Naive thymus-derived CD8-positive, alpha-beta T cell (primary cell): ENCODE measurements at regions not wholly inside any gene's neighbourhood (a gene's known extent, or its start where the extent isn't known, plus 50 kb on each side); places are given as distances from the start of the nearest gene placed in this dataset.
"Not testable (repeated sequence)": the region's sequence is repeated elsewhere in the genome, so short reads cannot be mapped to it uniquely, and the experiment has no call there.

ENCODE experiments used
- ATAC-seq, 2 donors: fragments of 150-1000 bp; cut with Tn5 transposase in 1 of 2; sonication (Bioruptor Pico), chemical (Tn5 transposase) in 1 of 2; 1 replicate in 1 of 2; 2 replicates in 1 of 2; pipeline ENCODE4 v1.10.0; 2021; ENCODE audit warnings: mild to moderate bottlenecking in 2 of 2, moderate library complexity in 2 of 2
- POLR2A ChIA-PET: fragments of 350-600 bp; sonication (Branson Sonifier 250); formaldehyde crosslinking; loops from one replicate; lab custom pipeline; 2021; ENCODE audit warnings: antibody characterized with exemption; lab: Charles Lee
- DNase-seq, 10 donors: peaks; one replicate each; pipeline versions ENCODE4 v3.0.0 to v3.0.0-alpha.2; 2020 to 2022
- H3K27ac Mint-ChIP-seq, 10 donors: one replicate each; pipeline ENCODE4 v1.8.0; 2020 to 2022; ENCODE audit warnings: mild to moderate bottlenecking in 10 of 10, mixed read lengths in 10 of 10, moderate library complexity in 4 of 10, inconsistent platforms in 1 of 10
- H3K27me3 Mint-ChIP-seq, 5 donors: one replicate each; pipeline ENCODE4 v1.8.0; 2021 to 2022; ENCODE audit warnings: mixed read lengths in 5 of 5
- H3K36me3 Mint-ChIP-seq, 3 donors: one replicate each; pipeline ENCODE4 v1.8.0; 2020 to 2022; ENCODE audit warnings: mixed read lengths in 3 of 3, mild to moderate bottlenecking in 2 of 3, inconsistent platforms in 1 of 3
- H3K4me1 Mint-ChIP-seq, 4 donors: one replicate each; pipeline ENCODE4 v1.8.0; 2021 to 2022; ENCODE audit warnings: mixed read lengths in 4 of 4
- H3K4me3 Mint-ChIP-seq, 10 donors: one replicate each; pipeline ENCODE4 v1.8.0; 2020 to 2022; ENCODE audit warnings: mild to moderate bottlenecking in 10 of 10, mixed read lengths in 10 of 10, moderate library complexity in 6 of 10, inconsistent platforms in 1 of 10
- H3K9me3 Mint-ChIP-seq, 9 donors: one replicate each; pipeline ENCODE4 v1.8.0; 2020 to 2022; ENCODE audit warnings: mixed read lengths in 9 of 9, mild to moderate bottlenecking in 3 of 9, inconsistent platforms in 1 of 9, moderate library complexity in 1 of 9

DNA sequence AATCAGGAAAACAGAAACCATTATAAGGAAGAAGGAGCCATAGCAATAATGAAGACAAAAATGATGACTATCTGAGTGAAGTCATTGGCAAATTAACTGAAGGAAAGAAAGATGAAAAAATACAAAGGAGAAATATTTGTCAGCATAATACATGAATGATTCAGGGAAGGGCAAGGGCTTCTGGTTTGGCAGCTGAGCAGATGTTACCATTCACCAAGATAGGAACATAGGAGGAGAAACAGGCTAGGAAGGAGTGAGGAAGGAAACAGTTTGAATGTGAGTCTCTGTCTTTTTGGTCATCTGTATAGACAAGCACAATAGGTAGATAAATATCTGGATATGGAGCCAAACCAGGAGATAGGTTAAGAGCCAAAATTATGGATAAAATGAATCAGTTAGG is 296.0 kb downstream of the ISL1 start:
- Mint-ChIP-seq H3K4me3 (no peak overlapping the region), H3K4me1 (no peaks in the 10 kb centered on the region), H3K36me3 (no peaks in the 10 kb centered on the region), H3K9me3 (peaks cover 0 to 22% (median 5%) of the 10 kb centered on the region in 9 donors), H3K27me3 (no peaks in the 10 kb centered on the region), H3K27ac (no peak overlapping the region)
- DNase-seq (no peak), ATAC-seq (no peak)
- POLR2A ChIA-PET = no interaction called here

DNA sequence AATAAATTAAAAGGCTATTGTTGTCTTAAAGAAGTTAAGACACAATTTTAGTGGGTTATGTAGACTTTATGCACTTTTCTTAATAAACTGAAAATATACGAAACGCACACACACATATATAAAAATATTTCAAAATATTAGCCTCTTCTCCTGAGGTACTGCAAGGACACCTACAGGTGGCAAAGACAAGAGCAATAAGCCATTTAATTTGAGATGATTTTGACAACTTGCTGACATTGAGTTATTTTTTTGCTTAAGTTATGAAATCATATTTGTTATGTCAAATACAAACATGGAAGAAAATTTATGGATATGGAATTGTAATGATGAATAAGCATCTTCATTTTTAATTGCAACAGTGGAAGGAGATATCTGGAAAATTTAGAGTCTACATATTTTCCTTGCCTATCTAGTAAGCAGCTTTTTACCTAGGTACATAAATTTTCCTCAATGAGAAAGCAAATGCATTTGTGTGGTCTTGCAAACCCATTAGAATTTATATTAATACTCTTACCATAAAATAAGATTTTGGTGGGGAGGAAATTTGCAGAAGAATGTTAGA is 301.6 kb downstream of the ISL1 start:
- H3K27me3 Mint-ChIP-seq = no peaks in the 10 kb centered on the region
- POLR2A ChIA-PET = no interaction called here
- no peak for ATAC-seq
- no peak for DNase-seq
- no peaks in the 10 kb centered on the region for H3K4me1 Mint-ChIP-seq
- H3K4me3 Mint-ChIP-seq = no peak overlapping the region
- H3K9me3 Mint-ChIP-seq = peaks cover 0 to 15% (median 2%) of the 10 kb centered on the region in 9 donors
- no peak overlapping the region for H3K27ac Mint-ChIP-seq
- H3K36me3 Mint-ChIP-seq = no peaks in the 10 kb centered on the region

DNA sequence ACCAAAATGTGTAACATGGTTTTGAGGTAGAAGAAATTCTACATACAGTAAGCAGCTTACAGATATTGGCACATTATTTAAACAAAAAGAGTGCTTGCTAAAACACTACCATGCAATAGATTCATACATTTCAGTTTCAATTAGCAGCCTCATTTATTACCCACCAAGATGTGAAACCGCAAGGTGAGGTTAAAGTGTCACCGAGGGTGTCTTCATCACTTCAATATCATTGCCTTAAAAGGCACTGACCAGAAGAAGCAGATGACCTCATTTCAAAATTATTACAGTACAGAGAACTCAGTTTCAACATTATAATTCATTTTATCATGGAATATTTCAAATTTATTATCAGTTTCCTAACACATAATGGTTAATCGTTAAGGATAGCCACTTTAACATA is 302.2 kb downstream of the ISL1 start:
- Mint-ChIP-seq H3K4me1 (no peaks in the 10 kb centered on the region), H3K9me3 (peaks cover 0 to 15% (median under 1%) of the 10 kb centered on the region in 9 donors), H3K27me3 (no peaks in the 10 kb centered on the region), H3K4me3 (no peak overlapping the region), H3K27ac (no peak overlapping the region), H3K36me3 (no peaks in the 10 kb centered on the region)
- ATAC-seq = no peak
- POLR2A ChIA-PET = no interaction called here
- no peak for DNase-seq

DNA sequence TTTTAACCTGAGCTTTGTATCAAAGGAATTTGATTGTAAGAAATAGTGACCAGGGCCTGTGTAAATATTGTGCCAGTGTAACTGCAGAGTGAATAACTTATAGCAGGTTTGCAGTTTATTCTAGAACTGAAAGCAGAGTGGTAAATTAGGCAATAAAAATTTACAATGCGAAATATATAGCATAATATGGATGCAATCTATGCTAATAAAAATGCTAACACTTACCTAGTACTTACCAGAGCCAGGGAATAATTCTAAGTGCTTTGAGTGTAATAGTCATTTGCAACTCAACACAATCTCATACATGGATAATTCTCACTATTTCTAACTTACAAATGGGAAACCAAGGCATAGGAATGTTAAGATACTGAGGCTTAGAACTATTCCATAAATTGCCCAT is 303.4 kb downstream of the ISL1 start:
- DNase-seq (no peak), ATAC-seq (no peak)
- Mint-ChIP-seq H3K36me3 (no peaks in the 10 kb centered on the region), H3K27ac (no peak overlapping the region), H3K4me1 (no peaks in the 10 kb centered on the region), H3K9me3 (peaks cover 0 to 14% (median 1%) of the 10 kb centered on the region in 9 donors), H3K27me3 (no peaks in the 10 kb centered on the region), H3K4me3 (no peak overlapping the region)
- POLR2A ChIA-PET = no interaction called here

DNA sequence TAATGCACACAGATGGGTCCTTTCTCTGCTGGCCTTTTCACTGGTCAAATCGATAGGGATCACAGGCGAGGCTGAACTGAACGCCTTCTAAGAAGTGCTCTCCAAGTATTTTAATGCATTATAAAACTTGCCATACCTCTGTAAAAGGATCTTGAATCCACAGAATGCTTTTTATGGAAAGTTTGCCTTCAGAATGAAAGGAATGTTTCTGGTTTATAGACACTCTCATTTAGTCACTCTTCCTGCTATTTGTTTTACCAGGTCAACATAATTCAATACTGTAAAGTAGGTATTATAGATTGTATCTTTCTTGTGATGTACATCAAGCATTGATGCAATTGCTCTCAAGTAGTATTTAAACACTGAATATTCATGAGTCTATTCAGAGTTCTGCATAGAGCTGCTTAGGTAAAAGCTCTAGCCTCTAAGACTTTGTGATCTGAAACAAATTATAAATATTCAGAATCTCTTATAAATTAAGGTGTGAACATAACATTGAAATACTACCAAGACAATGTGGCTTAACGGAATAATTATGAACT is 308.4 kb downstream of the ISL1 start:
- POLR2A ChIA-PET = no interaction called here
- H3K36me3 Mint-ChIP-seq = no peaks in the 10 kb centered on the region
- H3K4me1 Mint-ChIP-seq = no peaks in the 10 kb centered on the region
- no peaks in the 10 kb centered on the region for H3K27me3 Mint-ChIP-seq
- DNase-seq = no peak
- H3K9me3 Mint-ChIP-seq = peaks cover 2 to 35% (median 20%) of the 10 kb centered on the region in 9 donors
- no peak overlapping the region for H3K27ac Mint-ChIP-seq
- no peak for ATAC-seq
- H3K4me3 Mint-ChIP-seq = no peak overlapping the region

DNA sequence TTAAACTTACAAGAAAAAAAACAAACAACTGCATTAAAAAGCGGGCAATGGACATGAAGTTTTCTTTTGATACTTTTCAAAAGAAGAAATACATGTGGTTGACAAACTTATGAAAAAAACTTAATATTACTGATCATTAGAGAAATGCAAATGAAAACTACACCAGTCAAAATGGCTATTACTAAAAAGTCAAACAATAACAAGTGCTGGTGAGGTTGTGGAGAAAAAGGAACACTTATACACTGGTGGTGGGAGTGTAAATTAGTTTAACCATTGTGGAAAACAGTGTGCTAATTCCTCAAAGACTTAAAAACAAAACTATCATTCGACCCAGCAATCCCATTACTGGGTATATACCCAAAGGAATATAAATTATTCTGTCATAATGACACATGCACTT is 311.6 kb downstream of the ISL1 start:
- H3K27ac Mint-ChIP-seq = no peak overlapping the region
- H3K27me3 Mint-ChIP-seq = no peaks in the 10 kb centered on the region
- ATAC-seq (no peak), DNase-seq (no peak)
- no peaks in the 10 kb centered on the region for H3K4me1 Mint-ChIP-seq
- no peak overlapping the region for H3K4me3 Mint-ChIP-seq
- POLR2A ChIA-PET = no interaction called here
- H3K36me3 Mint-ChIP-seq = no peaks in the 10 kb centered on the region
- peaks cover 6 to 48% (median 21%) of the 10 kb centered on the region in 9 donors for H3K9me3 Mint-ChIP-seq

DNA sequence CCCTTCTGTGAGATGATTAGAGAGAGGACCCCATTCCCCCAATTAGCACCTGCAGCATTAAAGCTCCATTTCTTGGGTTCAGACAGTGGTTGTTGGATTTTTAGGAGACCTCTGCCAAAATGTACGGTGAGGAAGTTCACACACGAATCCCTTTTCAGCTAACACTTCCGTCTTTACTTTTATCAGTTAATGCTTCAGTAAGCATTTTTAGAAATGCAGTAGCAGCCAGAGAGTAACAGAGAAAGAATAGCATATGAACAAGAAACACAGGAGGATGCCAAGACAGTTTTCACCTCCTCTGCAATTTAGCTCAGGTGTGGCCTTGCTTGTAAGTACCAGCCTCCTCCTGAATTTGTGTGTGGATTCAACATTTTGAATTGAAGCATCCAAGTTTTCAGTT is 312.9 kb downstream of the ISL1 start:
- DNase-seq (no peak), ATAC-seq (no peak)
- H3K4me3 Mint-ChIP-seq = no peak overlapping the region
- no peaks in the 10 kb centered on the region for H3K4me1 Mint-ChIP-seq
- POLR2A ChIA-PET = no interaction called here
- H3K9me3 Mint-ChIP-seq = peaks cover 10 to 54% (median 25%) of the 10 kb centered on the region in 9 donors
- no peaks in the 10 kb centered on the region for H3K27me3 Mint-ChIP-seq
- no peak overlapping the region for H3K27ac Mint-ChIP-seq
- no peaks in the 10 kb centered on the region for H3K36me3 Mint-ChIP-seq

DNA sequence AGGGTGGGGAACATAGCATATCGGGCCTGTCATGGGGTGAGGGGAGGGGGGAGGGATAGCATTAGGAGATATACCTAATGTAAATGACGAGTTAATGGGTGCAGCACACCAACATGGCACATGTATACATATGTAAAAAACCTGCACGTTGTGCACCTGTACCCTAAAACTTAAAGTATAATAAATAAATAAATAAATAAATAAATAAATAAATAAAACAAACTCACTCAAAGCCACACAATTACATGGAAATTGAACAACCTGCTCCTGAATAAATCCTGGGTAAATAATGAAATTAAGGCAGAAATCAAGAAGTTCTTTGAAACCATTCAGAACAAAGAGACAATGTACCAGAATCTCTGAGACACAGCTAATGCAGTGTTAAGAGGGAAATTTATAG is 318.8 kb downstream of the ISL1 start:
- H3K27ac Mint-ChIP-seq, H3K4me3 Mint-ChIP-seq, DNase-seq, H3K36me3 Mint-ChIP-seq, POLR2A ChIA-PET, ATAC-seq, H3K27me3 Mint-ChIP-seq, H3K4me1 Mint-ChIP-seq: not testable (repeated sequence)
- H3K9me3 Mint-ChIP-seq = peaks cover 0 to 35% (median 17%) of the 10 kb centered on the region in 9 donors

DNA sequence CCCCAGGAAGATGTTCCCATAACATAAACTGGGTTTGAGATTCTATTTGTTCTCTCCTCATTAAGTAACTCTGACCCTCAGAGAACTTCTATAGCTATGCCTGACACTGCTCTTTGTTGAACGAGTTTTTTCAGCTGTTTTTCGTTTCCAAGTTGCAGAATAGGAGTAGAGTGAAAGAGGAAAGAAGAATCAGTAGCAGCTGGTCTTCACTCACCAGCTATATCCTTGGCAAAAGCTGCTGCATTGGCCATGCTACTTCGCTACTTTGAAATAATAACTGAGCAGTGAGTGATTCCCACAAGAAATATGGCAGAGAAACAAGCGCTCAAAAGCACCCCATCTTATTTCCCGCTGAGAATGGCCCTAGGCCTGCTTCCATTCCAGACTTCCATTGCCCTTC is 329.0 kb downstream of the ISL1 start:
- Mint-ChIP-seq H3K36me3 (no peaks in the 10 kb centered on the region), H3K4me1 (no peaks in the 10 kb centered on the region), H3K27me3 (no peaks in the 10 kb centered on the region), H3K4me3 (no peak overlapping the region), H3K9me3 (peaks cover 0 to 39% (median 12%) of the 10 kb centered on the region in 9 donors), H3K27ac (no peak overlapping the region)
- ATAC-seq (no peak), DNase-seq (no peak)
- POLR2A ChIA-PET = no interaction called here

DNA sequence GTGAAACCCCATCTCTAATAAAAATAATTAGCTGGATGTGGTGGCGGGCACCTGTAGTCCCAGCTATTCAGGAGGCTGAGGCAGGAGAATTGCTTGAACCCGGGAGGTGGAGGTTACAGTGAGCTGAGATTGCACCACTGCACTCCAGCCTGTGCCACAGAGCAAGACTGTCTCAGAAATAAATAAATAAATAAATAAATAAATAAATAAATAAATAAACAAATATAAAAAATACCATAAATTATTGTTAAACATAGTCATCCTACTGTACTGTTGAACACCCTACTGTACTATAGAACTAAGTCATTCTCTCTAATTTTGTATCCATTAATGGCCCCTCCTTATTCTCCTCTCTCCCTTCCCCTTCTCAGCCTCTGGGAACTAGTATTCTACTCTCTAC is 332.2 kb downstream of the ISL1 start:
- DNase-seq, POLR2A ChIA-PET, H3K27ac Mint-ChIP-seq, H3K4me3 Mint-ChIP-seq, H3K36me3 Mint-ChIP-seq, H3K27me3 Mint-ChIP-seq, ATAC-seq, H3K4me1 Mint-ChIP-seq: not testable (repeated sequence)
- peaks cover 2 to 31% (median 13%) of the 10 kb centered on the region in 9 donors for H3K9me3 Mint-ChIP-seq

DNA sequence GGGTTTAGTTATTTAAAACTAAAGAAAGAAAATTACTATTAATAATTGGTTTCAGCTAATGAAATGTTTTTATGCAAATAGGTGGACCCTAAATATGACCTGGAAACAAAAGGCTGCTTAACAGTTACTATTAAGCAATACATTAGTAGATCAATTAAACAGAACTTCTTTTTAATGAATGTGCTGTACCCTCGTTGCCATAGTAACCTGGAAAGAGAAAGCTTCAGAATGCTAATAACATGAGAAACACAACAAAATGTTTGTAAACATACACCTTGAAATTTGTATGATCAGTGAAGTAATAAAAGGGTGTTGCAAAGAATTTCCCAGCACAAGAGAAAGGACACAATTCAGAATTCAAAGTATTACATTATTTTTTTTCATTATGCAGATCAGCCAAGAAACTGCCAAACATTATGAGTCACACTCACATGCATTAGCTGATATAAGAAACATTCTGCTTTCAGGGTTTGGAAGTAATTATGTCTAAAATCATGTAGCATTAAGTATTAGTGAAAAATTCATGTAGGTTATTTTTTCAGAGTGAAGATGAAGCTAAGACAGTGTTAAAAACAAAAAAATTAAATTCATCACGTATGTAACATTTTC is 348.3 kb downstream of the ISL1 start:
- no peak overlapping the region for H3K4me3 Mint-ChIP-seq
- no peaks in the 10 kb centered on the region for H3K27me3 Mint-ChIP-seq
- no peaks in the 10 kb centered on the region for H3K36me3 Mint-ChIP-seq
- H3K9me3 Mint-ChIP-seq = peaks cover 5 to 34% (median 13%) of the 10 kb centered on the region in 9 donors
- ATAC-seq = no peak
- H3K4me1 Mint-ChIP-seq = no peaks in the 10 kb centered on the region
- no peak overlapping the region for H3K27ac Mint-ChIP-seq
- POLR2A ChIA-PET = no interaction called here
- no peak for DNase-seq

DNA sequence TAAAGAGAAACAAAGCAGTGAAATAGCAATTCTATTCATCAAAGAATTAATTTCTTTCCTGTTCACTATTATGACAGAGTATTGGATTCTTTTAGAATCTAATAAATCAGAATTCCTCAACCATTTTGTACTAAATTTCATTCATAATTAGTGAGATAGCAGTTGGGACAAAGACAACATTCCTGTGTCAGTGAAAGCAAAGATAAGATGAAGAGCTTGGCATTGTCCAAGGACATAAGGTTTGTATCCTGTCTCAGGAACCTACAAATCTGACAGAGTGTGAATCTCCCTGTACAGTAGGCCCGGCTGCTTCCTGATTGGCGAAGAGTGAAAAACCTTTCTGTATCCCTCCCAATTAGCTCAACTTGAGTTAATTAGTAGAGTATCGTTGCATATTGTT is 349.1 kb downstream of the ISL1 start:
- H3K27ac Mint-ChIP-seq = no peak overlapping the region
- H3K36me3 Mint-ChIP-seq = no peaks in the 10 kb centered on the region
- peaks cover 3 to 27% (median 14%) of the 10 kb centered on the region in 9 donors for H3K9me3 Mint-ChIP-seq
- ATAC-seq (no peak), DNase-seq (no peak)
- H3K27me3 Mint-ChIP-seq = no peaks in the 10 kb centered on the region
- no peaks in the 10 kb centered on the region for H3K4me1 Mint-ChIP-seq
- no peak overlapping the region for H3K4me3 Mint-ChIP-seq
- POLR2A ChIA-PET = no interaction called here

DNA sequence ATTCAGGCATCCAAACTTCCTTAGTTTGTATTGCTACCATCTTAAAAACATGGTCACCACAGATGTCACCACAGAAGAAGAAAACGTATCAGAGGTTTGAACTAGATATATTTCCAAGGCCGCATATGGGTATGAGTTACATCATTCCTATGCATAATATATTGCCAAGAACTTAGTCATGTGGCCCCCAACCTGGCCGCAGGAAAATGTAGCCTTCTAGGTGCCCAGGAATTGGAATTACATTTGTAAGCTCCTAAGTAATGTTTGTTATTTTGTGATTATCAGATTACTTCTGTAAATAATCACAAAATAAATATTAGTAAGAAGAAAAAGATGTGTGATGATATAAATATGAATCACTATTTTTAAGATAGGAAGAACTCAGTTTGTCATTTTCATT is 351.4 kb downstream of the ISL1 start:
- H3K27ac Mint-ChIP-seq = no peak overlapping the region
- DNase-seq = no peak
- no peak overlapping the region for H3K4me3 Mint-ChIP-seq
- H3K4me1 Mint-ChIP-seq = no peaks in the 10 kb centered on the region
- POLR2A ChIA-PET = no interaction called here
- H3K36me3 Mint-ChIP-seq = no peaks in the 10 kb centered on the region
- H3K27me3 Mint-ChIP-seq = no peaks in the 10 kb centered on the region
- no peak for ATAC-seq
- peaks cover 6 to 18% (median 10%) of the 10 kb centered on the region in 9 donors for H3K9me3 Mint-ChIP-seq

DNA sequence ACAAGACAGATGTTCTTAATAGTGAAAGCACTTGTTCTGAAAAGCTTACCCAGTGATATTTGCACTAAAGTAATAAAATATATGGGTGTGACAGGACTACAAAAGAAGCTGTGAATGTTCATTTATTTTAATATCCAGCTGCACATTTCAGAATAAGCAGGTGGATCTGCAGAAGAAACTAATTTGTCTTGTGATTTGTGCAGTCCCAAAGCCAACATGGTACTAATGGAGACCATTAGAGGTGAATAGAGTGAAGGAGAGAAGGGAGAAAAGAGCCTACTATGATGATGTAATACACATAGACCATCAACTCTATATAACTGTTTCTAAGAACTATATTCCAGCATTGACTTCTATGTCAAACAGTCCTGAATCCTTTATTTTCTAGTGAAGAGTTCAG is 362.8 kb downstream of the ISL1 start:
- no peaks in the 10 kb centered on the region for H3K4me1 Mint-ChIP-seq
- POLR2A ChIA-PET = no interaction called here
- H3K36me3 Mint-ChIP-seq = no peaks in the 10 kb centered on the region

More for the DNA sequence above, 362.8 kb downstream of the ISL1 start:
- peaks cover 0 to 36% (median 8%) of the 10 kb centered on the region in 9 donors for H3K9me3 Mint-ChIP-seq
- no peaks in the 10 kb centered on the region for H3K27me3 Mint-ChIP-seq
- no peak for DNase-seq
- no peak for ATAC-seq
- H3K4me3 Mint-ChIP-seq = no peak overlapping the region
- no peak overlapping the region for H3K27ac Mint-ChIP-seq
